HG03280 (cell line): ENCODE measurements at regions not wholly inside any gene's neighbourhood (a gene's known extent, or its start where the extent isn't known, plus 50 kb on each side); places are given as distances from the start of the nearest gene placed in this dataset.
"Not testable (repeated sequence)": the region's sequence is repeated elsewhere in the genome, so short reads cannot be mapped to it uniquely, and the experiment has no call there.

ENCODE experiments used
- ATAC-seq: cut with Tn5 transposase; IDR thresholded peaks from one replicate; pipeline ENCODE4 v1.9.1; 2021; ENCODE audit warnings: mild to moderate bottlenecking, moderate library complexity; ENCODE audit not compliant: unreplicated experiment

DNA sequence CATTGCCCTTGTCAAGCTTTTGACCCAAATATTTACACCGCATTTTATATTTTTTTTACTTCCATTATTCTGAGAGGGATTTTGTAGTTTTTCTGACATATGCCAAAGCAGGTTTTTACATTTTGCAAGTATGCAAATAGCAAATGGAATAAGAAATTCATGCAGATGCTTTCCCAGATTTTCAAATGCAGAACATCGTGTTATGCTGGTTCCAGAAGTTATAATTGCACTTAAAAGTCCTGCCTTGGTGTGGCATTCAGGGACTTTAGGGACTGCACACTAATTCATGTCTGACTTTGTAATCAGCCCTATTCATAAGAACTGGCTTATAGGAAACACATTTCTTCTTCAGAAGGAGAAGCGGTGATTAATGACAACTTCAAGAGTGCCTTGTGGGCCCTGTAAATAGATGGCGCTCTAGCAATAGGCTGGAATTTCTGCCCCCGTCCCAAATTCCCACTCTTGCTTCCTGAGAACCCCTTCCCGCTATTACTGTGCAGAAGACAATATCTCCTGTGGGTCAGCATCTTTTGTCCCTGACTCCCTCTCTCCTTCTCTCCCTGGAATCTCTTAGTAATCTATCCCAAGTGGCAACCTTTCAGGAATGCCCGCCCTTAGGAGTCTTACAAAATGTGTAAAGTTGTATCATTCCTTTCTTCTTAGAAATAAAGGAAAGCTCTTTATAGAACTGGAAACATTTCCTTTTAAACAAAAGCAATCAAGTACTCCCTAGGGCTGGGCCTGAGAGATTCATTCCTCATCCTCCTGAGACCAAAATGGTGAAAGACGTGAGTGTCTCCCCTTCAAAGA, 264.0 kb downstream of the INHBA start:
- ATAC-seq, result no peak

DNA sequence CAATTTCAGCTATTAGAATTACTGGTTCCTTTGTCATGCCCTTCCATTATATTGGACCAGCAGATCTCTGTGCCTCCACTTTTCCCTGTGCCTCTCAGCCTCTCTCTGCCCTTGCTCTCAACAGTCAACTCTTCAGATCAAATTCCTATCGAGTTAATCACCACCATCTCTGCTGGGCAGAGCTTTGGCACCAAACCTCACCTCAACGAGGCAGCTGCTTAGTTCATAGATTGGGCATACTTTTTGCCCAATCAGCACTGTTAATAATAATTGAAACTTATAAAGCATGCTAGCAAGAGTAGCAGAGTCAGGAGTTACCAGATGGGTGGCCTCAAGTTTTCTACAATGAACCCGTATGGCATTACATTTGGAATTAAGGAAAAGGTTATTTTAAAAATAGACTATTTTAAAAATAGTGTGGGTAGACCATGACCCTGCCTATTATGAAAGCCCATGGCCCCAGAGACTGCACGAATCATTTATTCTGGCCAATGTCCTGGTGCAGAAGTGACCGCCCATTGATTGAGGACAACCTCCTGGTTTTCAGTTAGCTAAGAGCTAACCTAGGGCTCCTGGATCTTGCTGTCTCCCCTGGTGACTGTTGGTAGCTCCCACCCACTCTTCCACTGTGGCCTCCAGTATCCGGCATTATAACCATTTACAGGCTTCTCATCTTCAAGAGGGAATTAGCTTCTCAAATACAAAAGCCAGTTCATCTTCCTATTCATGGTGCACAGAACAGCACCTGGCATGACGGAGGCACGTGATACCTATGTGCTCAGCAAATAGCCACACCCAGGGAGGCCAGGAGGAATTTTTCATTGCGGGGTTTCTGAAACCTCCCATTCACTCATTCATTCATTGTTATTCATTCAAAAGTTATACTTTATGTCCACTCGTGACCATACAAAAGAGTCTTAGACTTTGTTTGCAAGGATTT, 265.4 kb downstream of the INHBA start:
- ATAC-seq, result no peak

DNA sequence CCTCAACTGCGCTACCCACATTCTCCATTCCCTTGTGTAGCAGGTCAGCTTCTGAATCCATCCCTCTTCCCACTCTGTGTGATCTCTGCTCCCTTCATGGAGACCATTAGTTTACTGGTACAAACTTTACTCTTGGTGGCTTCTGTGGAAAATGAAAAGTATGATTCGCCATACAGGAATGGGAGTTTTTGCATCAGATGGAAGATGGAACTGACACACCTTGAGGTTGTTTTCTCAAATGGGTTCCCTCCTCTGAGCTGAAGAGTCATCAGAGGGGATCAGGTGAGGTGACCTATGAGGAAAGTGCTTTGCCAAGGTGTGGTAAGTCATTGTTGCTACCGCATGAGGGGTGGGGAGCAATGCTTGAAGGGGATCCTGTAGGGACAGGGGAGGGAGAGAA, 266.8 kb downstream of the INHBA start:
- no peak for ATAC-seq

DNA sequence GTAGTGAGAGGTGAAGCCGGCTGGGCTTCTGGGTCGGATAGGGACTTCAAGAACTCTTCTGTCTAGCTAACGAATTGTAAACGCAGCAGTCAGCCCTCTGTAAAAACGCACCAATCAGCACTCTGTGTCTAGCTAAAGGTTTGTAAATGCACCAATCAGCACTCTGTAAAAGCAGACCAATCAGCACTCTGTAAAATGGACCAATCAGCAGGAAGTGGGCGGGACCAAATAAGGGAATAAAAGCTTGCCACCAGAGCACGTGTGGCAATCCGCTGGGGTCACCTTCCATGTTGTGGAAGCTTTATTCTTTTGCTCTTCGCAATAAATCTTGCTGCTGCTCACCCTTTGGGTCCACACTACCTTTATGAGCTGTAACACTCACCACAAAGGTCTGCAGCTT, 267.9 kb downstream of the INHBA start:
- ATAC-seq, result not testable (repeated sequence)

DNA sequence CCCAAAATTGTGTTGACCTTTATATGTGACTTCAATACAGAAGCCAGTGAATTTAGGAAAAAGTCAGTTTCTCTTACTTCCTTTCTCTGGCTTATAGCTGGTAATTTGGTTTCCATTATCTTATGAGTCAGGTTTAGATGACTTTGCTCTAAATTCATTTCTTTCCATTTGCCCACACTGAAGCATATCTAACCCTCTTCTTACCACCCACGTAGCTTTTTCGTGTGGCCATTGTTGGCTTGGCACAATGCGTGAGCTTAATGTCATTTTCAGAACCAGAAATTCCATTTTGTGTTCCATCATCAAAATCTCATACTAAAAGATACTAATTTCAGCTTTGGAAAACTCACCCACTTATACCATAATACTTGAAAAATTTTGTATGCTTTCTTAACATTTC, 271.2 kb downstream of the INHBA start:
- no peak for ATAC-seq

DNA sequence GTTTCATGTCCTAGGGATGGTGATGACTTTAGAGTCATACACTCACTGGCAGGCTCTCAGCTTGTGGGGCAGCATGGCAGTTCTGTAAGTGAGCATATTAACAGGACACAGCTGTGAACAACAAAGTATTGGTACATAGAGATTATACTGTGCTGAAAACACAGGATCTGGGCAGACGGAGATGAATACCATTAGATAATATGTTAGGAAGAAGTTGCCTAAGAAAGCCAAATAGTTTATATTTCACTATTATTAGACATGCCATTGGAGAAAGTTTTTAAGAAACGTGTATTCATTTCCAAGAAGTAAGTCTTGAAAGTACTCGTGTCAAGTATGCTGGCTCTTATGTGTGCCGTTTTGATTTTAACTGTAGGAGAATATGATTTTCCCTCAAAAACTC, 274.5 kb downstream of the INHBA start:
- ATAC-seq, result no peak

DNA sequence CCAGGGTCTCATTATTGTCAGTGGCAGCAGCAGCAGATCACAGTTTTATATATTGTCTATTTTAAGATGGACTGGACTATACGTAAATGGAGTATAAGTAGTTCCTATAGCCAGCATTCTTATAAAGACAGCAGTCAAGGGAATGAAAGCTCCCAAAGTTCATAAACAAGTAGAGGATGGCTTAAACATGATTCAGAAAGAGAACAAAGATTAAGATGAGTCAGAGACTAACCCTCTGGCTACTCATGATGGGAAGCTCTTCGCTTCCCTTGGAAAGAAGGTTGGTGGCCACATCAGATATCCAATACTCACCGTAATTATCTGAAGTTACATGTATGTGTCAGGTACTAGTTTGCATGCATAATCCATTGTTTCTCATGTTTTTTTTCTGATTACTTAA, 277.0 kb downstream of the INHBA start:
- ATAC-seq, result no peak

DNA sequence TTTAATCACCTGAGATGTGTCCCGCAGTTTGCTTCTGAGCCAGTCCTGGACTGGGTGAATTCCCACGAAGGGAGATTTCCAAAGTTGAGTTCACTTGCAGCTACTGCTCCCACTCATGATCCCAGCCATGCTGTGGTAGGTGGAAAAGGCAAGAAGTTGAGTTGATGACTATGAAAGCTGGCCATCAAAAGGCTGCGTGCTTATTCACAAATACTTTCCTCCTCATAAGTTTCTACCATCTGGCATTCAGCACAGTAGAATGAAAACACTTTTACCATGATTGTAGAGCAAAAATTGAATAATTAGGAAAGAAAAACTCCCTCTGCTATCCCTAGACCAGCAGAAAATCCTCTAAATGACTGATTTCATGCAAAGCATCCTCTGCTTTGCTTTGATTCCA, 281.8 kb downstream of the INHBA start:
- ATAC-seq, result no peak

DNA sequence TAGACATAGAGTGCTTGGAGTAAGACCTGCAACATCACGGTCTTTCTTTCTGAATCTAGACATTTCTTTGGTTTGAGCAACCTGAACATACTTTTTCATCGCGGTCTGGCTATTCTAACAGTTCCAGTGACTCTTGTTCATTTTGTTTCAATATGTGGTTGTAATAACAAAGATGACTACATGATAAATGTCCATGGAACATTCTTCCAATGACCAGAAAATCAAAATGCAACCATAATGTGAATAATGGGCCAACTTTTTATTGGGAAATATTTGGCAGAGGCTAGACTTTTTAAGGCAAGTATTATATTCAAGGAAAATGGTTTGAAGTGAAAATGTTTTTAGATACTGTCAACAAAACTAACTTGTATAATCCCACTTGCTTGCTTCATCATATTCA, 282.5 kb downstream of the INHBA start:
- no peak for ATAC-seq

DNA sequence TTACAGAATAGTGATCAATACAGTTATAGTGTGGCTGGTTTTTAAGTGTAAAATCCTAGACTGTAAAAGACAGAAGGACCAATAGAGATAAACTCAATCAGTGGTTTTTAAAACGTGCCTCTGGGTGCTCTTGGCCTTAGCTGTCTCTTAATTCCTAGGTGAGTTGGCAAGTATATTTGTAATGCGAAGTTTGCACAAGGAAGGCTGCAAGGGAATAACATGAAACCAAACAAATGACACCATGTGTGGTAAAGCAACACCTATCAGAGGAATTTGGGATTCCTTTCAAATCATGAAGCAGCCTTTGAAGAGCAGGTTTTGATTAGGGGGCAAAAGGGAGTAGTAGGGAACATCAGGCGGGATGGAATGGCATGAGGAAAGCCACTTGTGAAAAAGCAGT, 284.6 kb downstream of the INHBA start:
- ATAC-seq, result no peak

DNA sequence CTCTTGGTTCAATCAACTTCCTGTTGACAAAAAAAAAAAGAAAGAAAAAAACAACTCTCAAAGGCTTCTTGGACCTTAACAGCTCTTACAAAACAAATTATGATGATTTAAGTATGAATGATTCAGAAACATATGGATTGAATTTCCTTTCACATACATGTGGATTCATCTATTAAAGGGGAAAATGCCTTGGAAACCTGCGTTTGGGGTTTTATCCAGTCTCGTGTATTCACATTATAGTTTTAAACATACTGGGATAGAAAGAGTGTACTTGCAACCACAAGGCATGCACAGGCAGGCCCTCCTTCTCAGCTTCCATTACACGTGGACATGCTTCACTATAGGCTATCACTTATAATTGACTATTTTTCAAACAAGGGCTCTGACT, 286.7 kb downstream of the INHBA start:
- no peak for ATAC-seq

DNA sequence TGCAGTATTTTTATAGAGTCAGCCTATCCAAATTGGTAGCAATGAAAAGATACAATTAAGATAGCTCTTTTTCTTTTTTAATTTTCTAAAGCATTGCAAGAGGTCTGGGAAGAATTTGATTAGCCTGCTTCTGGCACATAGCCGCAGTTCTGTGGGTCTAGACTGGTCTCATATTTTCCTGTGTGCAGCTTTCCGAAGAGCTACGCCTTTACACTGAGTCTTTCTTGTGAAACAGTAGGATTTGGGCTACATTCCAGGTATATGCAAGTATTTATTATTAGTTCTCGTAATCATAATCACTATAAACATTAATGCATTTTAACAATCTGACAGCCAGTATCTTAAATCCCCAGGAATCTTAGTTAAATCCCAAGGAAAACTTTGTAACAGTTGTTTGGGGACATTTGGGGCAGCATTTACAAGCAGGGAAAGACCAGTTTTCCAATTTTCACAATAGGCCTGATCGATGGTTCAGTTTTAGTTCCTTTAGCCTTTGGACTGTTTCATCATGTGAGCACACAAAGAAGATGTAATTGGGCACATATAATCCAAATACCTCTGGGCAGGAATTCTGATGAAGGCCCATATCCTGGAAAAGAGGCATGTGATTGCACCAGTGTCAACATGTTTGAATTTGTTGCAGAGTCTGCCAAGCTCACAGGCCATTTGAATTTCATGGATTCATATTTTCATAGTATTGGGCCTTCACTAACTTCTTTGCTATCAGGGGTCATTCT, 287.3 kb downstream of the INHBA start:
- ATAC-seq, result no peak

DNA sequence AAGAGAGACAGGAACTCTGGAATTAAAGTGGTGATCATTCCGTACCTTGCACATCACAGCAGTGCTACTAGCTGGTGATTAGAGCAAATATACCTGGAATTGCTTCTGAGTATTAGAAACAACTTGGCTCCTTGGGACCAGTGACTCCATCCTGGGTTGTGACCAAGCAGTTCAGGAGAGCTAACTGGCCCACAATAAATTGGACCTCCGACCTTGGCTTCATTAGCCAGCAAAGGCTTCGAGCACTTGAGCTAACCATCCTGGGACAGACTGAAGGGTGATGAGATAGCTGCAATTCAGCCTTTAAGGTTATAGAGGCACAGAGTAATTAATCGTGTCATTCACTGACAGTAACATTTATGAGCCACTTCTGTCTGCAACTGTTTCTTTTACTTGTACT, 287.8 kb downstream of the INHBA start:
- no peak for ATAC-seq

DNA sequence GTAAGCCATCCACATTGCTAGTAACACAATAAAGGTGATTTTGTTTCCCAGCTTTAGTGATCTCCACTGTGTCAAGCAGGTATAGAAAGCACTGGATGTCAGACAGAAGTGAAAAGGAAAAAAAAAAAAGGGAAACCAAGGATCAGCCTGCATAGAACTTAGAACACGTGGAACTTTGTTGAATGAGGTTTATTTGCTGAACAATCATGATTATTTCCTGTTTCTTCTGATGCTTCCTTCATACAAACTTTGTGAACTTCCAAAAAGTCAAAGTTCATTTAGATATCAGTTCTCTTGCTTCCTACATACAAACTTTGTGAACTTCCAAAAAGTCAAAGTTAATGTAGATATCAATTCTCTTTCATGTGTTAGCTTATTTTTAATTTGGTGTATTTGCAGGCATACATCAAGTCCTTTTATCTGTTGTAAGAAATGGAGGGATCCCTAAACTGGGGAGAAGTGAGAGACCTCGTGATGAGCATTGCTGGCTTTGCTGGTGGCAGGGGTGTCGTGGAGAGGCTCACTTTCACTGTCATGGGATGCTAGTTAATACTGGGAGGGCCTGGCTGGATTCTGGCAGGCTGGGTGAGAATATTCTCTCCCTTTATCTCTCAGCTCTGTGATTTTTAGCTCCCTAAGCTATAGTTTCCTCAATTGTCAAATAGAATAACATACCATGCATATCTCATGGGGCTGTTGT, 298.4 kb downstream of the INHBA start:
- ATAC-seq, result no peak

DNA sequence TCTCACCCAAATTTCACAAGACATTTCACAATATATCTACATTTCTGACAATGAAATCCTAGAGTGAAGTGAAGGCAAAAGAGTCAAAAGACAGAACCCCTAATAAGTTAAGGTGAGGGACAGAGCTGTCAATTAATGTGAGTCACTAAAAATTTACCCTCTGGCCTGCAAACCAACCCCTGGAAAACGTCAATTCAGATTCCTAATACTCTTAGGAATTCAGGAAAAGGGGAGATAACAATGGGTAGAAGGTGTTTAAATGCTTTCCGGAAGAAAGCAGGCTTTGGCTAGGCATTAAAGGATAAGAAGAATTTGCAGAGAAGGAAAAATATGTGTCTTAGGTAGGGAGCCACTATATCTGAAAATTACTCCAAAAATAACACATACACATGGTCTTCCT, 299.6 kb downstream of the INHBA start:
- no peak for ATAC-seq

DNA sequence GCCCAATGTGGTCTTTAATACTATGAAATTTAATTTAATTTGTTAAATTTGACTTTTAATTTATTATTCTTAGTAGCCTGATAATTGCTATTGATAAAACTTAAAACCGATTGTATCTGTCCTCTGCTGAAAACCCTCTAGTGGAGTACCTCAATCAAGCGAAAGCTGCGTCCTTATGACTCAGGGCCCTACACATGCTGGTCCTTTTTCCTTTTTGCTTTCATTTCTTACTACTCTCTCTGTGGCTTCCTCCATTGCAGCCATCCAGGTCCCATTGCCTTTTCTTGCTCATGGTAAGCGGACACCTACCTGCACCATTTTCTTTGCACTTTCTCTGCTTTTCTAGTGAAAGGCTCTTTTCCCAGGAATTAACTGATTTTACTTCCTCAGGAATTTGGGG, 301.1 kb downstream of the INHBA start:
- no peak for ATAC-seq

DNA sequence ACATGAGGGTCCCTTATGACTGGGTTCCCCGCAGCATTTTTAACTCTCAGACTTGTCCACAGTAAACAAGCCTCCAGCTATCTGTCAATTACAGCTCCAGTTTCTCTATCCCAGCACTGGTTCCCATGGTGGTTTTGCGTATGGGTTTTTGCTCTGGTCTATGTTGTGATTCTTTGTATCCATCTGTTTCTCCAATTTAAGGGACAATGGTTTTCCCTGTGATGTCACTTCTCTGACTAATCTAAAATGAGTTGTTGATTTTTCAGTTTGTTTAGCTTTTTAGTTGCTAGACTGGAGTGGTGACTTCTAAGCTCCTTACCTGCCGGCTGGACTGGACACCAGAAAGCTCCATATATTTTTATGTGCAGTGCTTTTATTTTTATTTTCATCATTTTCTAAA, 303.7 kb downstream of the INHBA start:
- no peak for ATAC-seq

DNA sequence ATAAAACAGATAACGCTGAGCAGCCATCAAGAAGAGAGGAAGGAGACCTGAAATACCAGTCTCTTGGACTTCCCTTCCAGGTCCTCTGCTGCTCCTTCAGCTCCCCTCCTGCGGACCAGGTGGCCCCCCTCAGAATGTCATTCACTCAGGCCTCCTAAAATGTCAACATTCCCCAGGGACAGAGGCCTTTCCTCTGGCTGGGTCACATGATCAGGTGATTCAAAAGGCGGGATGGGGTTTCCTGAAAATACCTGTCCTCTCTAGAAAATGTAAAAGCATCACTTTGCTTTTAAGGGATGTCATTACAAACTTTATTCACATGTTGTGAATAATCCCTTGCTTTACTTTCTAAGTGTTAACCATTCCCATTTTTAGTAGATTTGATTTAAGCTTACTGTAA, 311.1 kb downstream of the INHBA start:
- ATAC-seq, result no peak

DNA sequence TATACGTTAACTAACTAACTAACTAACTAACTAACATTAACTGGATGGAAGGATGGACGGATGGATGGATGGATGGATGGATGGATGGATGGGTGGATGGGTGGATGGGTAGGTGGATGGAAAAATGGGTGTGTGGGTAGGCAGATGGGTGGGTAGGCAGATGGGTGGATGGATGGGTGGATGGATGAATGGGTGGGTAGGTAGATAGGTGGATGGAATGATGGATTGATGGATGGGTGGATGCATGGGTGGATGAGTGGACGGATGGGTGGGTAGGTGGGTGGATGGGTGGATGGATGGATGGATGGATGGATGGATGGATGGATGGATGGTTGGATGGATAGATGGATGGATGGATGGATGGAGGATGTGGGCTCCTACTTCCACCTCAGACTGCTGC, 314.0 kb downstream of the INHBA start:
- ATAC-seq, result not testable (repeated sequence)

DNA sequence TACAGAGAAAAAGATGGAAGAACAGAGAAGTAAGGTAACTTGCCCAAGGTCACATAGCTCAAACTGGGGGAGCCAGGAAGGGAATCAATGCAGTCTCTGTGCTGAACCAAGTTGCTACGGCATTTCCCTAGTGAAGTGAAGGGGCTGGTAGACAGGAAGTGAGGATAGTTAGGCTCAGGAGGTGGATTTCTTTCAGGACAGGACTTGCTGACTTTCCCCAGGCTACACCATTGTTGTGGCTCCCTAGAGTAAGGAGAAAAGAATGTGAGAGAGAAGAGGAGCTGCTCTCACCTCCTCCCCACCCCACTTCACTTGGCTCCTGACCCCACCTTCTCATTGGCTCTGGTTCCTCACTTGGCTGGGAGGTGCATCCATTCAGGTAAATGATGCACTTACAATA, 316.9 kb downstream of the INHBA start:
- no peak for ATAC-seq

DNA sequence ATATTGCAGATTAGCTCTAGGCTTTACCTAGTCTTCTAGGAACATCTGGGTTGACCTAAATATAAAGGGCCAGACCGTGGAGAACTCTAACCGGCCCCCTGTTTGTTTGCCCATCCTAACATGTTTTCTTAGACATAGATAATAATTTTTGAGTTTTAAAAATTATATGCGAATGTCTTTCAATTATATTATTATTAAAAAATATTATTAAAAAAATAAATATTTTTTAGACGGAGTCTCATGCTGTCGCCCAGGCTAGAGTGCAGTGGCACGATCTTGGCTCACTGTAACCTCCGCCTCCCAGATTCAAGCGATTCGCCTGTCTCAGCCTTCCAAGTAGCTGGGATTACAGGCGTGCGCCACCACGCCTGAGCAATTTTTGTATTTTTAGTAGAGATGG, 318.5 kb downstream of the INHBA start:
- no peak for ATAC-seq
